Amygdala (tissue), 56 donors: ENCODE measurements at regions not wholly inside any gene's neighbourhood (a gene's known extent, or its start where the extent isn't known, plus 50 kb on each side); places are given as distances from the start of the nearest gene placed in this dataset.
"Not testable (repeated sequence)": the region's sequence is repeated elsewhere in the genome, so short reads cannot be mapped to it uniquely, and the experiment has no call there.

ENCODE experiments used
- DNase-seq, 56 donors: peaks; one replicate each; lab custom pipeline; 2025; lab: John Stamatoyannopoulos, UW

DNA sequence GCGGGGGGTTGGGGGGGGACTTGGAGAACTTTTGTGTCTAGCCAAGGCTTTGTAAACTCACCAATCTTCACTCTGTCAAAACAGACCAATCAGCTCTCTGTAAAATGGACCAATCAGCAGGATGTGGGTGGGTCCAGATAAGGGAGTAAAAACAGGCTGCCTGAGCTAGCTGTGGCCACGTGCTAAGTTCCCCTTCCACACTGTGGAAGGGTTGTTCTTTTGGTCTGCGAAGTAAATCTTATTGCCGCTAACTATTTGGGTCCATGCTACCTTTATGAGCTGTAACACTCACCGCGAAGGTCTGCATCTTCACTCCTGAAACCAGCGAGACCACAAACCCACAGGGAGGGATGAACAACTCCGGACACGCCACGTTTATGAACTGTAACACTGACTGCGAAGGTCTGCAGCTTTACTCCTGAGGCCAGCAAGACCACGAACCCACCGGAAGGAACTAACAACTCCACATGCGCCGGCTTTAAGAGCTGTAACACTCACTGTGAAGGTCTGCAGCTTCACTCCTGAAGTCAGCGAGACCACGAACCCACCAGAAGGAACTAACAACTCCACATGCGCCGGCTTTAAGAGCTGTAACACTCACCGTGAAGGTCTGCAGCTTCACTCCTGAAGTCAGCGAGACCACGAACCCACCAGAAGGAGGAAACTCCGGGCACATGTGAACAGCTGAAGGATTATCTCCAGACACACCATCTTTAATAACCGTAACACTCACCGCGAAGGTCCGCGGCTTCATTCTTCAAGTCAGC, 186.6 kb downstream of the ID4 start:
- not testable (repeated sequence) for DNase-seq

GRCh38 chr6:20024316-20024673, 187.1 kb downstream of the ID4 start:
- no peak for DNase-seq

DNA sequence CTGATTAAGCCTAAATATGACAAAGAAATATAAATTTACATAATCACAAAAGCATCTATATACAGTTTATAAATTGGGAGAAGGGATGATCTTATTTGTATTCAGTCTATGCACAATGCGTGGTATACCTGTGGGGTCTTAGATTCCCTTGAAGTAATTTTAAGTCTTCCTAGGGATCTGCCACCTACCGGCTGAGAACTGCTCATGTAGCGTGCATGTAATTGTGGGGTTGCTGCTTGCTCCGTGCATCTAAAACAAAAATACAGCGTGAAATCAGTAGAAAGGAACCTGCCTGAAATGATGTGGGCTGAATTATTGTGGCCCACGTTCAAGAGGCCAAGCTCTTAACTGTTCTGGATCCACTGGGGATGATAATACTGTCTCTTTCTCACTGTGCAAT, 187.3 kb downstream of the MBOAT1 start:
- DNase-seq = no peak

- DNase-seq = no peak
These were observed 186.6 kb downstream of the MBOAT1 start for GRCh38 chr6:20025681-20026080.

DNA sequence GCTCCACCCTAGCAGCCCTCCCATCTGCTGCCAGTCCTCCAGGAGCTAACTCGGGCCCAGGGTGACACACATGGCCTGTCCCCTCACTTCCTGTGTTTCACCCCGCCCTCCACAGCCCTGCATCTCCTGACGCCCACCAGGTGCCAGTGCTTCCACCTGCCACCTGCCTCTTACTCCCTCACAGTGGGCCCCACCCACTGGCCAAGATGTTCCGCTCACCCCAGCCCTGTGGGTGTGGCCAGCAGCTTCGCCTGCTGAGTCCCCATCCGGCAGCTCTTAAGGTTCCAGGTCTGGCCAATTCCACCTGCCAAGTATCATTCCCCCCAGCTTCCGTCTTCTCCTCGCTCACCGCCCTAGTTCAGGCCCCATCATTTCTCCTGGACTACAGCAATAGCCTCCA, 184.1 kb downstream of the MBOAT1 start:
- DNase-seq = no peak

DNA sequence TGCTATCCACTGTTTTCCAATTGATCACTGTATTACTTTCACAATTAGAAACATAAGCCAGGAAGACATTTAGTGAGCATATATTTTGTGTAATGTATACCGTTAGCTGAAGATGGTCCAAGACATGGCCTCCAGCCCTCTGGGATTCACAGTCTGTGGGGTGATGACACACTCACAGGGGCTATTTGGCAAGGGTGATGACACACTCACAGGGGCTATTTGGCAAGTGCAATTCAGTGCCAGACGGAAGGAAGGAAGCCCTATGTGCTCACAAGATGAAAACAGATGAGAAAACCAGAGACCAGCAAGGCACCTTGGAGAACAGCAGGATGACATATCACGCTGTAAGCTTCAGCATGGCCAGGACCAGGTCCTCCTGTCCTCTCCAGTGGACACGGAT, 183.7 kb downstream of the MBOAT1 start:
- DNase-seq = no peak

DNA sequence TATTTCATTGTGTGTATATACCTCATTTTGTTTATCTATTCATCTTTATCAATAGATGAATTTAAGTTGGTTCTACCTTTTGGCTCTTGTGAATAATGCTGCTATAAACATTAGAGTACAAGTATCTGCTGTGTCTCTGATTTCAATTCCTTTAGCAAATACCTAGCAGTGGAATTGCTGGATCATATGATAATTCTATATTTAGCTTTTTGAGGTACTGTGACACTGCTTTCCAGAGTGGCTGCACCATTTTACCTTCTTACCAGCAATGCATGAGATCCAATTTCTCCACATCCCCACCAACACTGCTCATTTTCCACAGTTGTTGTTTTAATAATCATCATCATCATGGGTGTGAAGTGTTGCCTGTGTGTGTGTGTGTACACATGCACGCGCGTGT, 182.3 kb downstream of the MBOAT1 start:
- no peak for DNase-seq

GRCh38 chr6:20031342-20031741, 180.9 kb downstream of the MBOAT1 start:
- no peak for DNase-seq

DNA sequence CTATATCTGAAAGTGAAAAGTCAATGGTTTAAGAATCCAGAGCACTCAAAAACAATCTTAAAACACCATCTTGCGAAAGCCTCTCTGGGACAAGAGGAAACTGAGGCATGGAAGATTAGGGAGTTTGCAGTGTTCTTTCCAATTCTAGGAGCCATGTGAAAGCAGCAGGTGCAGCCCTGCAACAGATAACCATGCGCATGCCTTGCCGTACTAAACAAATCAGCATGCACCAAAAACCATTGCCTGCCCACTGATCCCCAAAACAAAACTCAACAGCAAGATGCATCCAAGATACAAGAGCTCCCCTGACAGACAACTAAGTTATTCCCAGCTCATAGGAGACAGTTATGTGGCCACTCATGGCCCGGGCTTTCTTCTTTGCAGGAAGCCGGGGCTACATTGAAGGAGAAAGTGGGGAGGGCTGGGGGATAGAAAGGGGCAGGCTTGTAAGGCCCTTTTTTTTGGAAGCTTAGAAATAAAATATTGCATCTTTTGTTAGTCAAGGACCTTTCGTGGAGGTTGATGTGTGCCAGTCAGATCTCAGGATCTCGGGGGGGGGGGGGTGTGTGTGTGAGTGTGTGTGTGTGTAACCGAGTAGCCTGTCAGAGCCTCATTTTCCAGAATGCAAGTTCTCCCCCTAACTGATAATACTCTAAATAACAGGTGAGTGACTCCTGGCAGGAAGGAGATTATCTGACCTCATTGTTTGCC, 178.4 kb downstream of the MBOAT1 start:
- no peak for DNase-seq

DNA sequence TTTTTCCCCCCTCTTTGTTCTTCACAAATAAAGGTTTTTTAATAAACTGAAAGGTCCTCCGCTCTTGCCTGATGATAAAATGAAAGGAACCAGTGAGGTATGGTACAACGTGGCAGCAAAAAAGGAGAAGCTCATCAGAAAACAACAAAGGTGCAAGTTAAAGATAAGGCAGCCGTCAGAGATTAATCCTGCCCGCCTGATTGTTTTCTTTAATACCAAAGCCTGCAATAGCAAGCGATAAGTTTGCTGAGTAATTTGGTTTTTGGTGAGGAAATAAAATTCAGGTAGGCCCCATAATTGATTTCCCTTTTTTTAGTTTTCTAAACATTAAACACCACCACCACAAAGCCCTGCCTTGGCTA, 177.9 kb downstream of the MBOAT1 start:
- DNase-seq = no peak

DNA sequence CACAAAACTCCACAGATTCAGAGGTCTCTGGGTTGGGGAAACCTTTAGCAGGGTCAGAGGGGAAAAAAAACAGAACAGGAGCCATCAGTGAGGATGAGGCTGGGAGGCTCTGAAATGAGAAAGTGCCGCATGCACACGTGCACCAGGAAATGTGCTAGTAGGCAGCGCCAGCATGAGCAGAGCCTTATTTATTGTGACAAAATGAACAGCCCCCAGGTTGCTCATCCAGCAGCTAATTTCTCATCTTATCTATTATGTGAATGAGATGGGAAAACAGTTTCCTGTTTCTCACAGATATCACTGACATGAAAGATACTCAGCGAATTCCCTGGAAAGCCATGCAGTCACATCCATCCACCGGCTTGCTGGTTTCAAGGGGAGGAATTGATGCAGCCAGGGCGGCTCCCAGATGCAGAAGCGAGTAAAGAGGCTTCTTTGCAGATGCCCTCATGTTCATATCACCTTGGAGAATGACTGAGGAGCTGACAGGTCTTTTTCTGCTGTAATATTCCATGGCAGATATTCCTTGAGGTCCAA, 176.1 kb downstream of the MBOAT1 start:
- no peak for DNase-seq

DNA sequence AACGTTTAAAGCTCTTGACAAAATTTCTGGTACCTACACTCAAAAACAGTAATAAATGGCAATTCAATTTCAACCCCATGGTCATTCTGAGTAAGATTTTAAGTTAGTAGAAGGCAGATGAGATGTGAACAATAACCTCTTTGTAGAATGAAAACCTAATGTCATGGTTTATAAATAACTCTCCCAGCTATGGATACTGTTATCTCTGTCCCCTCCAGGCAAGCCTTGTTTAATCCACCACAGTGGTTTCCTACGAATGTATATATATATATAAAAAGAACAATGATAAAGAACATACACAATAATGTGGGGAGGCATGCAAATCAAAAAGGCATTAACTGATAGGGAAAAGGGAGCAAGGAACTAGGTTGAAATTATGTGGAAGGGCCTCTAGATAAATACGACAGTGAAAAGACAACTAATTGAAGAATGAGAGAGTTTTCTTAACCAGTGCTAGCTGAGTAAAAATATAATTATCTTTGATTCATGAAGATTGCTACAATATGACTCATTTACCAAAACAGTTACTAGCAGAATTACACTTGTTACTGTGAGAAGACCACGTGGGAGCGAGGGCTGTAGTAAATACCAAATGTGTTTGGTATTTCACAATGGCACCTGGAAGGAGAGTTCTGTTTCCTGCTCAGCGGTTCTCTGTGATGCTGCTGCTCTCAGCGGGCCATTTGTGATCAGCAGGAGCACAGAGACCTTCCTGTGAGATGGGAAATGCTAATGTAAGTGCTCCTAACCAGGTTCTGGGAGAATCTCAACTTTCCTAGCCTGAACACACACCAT, 173.7 kb downstream of the MBOAT1 start:
- peak in 14 of 56 donors; percentile 0 to 40 (median 14) for DNase-seq

GRCh38 chr6:20044883-20045282, 167.4 kb downstream of the MBOAT1 start:
- no peak for DNase-seq
